Liver (tissue), 8 donors: ENCODE measurements at regions not wholly inside any gene's neighbourhood (a gene's known extent, or its start where the extent isn't known, plus 50 kb on each side); places are given as distances from the start of the nearest gene placed in this dataset.

Source experiments
- DNase-seq: peaks from one replicate; pipeline ENCODE4 v3.0.0-alpha.2; 2017; ENCODE audit warnings: low spot score
- H3K27ac ChIP-seq, 2 donors: one replicate each; pipeline ENCODE4 v1.7.0; 2013; ENCODE audit warnings: inconsistent platforms in 2 of 2, low read length in 2 of 2, control low read depth in 1 of 2, low read depth in 1 of 2, mild to moderate bottlenecking in 1 of 2
- H3K27me3 ChIP-seq, 4 donors: one replicate each; pipeline versions ENCODE4 v1.6.1 to v1.7.0; 2013; ENCODE audit warnings: low read length in 3 of 4, inconsistent platforms in 1 of 4, mild to moderate bottlenecking in 1 of 4, moderate library complexity in 1 of 4; ENCODE audit not compliant: control insufficient read depth in 4 of 4, insufficient read depth in 4 of 4
- H3K36me3 ChIP-seq, 4 donors: one replicate each; pipeline versions ENCODE4 v1.6.1 to v1.7.0; 2013; ENCODE audit warnings: low read length in 3 of 4, mild to moderate bottlenecking in 3 of 4, low read depth in 1 of 4, moderate library complexity in 1 of 4; ENCODE audit not compliant: control insufficient read depth in 4 of 4, insufficient read depth in 3 of 4
- H3K4me1 ChIP-seq, 4 donors: one replicate each; pipeline versions ENCODE4 v1.6.1 to v1.7.0; 2013; ENCODE audit warnings: low read length in 3 of 4, mild to moderate bottlenecking in 3 of 4, moderate library complexity in 1 of 4; ENCODE audit not compliant: control insufficient read depth in 4 of 4, insufficient read depth in 4 of 4
- H3K4me3 ChIP-seq, 3 donors: one replicate each; pipeline versions ENCODE4 v1.6.1 to v1.7.0; 2013; ENCODE audit warnings: low read length in 3 of 3, control low read depth in 1 of 3, low read depth in 1 of 3, mild to moderate bottlenecking in 1 of 3
- H3K9ac ChIP-seq, 2 donors: one replicate each; pipeline ENCODE4 v1.7.0; 2013; ENCODE audit warnings: low read length in 2 of 2, mild to moderate bottlenecking in 2 of 2, moderate library complexity in 2 of 2, control low read depth in 1 of 2, low read depth in 1 of 2
- H3K9me3 ChIP-seq, 4 donors: one replicate each; pipeline versions ENCODE4 v1.6.1 to v1.7.0; 2013; ENCODE audit warnings: low read length in 3 of 4; ENCODE audit not compliant: control insufficient read depth in 4 of 4
- ATF3 ChIP-seq: IDR thresholded peaks from 2 replicates; pipeline ENCODE4 v1.6.1; 2016; ENCODE audit warnings: antibody characterized with exemption
- CTCF ChIP-seq: fragments of 150-350 bp; IDR thresholded peaks from 2 replicates; pipeline ENCODE4 v1.5.1; 2017; ENCODE audit warnings: improper control_type of control experiment, low read depth, low read length; ENCODE audit not compliant: missing input control
- EGR1 ChIP-seq, 2 donors: IDR thresholded peaks; 2 replicates each; pipeline ENCODE4 v1.6.1; 2016 to 2018; ENCODE audit warnings: antibody characterized with exemption in 2 of 2, low read depth in 2 of 2
- FOXA1 ChIP-seq: IDR thresholded peaks from 2 replicates; pipeline ENCODE4 v1.6.1; 2016; ENCODE audit warnings: antibody characterized with exemption
- GABPA ChIP-seq, 2 donors: IDR thresholded peaks in 1 of 2; conservative IDR thresholded peaks in 1 of 2; 2 replicates each; pipeline ENCODE4 v1.6.1; 2016; ENCODE audit warnings: antibody characterized with exemption in 2 of 2, mild to moderate bottlenecking in 1 of 2, moderate library complexity in 1 of 2
- HNF4A ChIP-seq, 2 donors: conservative IDR thresholded peaks; 2 replicates each; pipeline ENCODE4 v1.6.1; 2016; ENCODE audit warnings: antibody characterized with exemption in 2 of 2, mild to moderate bottlenecking in 2 of 2
- HNF4G ChIP-seq: IDR thresholded peaks from 2 replicates; pipeline ENCODE4 v1.6.1; 2016; ENCODE audit warnings: antibody characterized with exemption
- JUND ChIP-seq, 2 donors: IDR thresholded peaks; 2 replicates each; pipeline ENCODE4 v1.6.1; 2016; ENCODE audit warnings: antibody characterized with exemption in 2 of 2
- MAX ChIP-seq: IDR thresholded peaks from 2 replicates; pipeline ENCODE4 v1.6.1; 2016; ENCODE audit warnings: antibody characterized with exemption
- NR2F2 ChIP-seq: IDR thresholded peaks from 2 replicates; pipeline ENCODE4 v1.6.1; 2016; ENCODE audit warnings: antibody characterized with exemption
- RAD21 ChIP-seq, 2 donors: IDR thresholded peaks; 2 replicates each; pipeline ENCODE4 v1.6.1; 2016; ENCODE audit warnings: antibody characterized with exemption in 2 of 2, mild to moderate bottlenecking in 2 of 2
- RXRA ChIP-seq, 2 donors: IDR thresholded peaks; 2 replicates each; pipeline ENCODE4 v1.6.1; 2017 to 2018; ENCODE audit warnings: antibody characterized with exemption in 2 of 2, mild to moderate bottlenecking in 1 of 2
- SP1 ChIP-seq: IDR thresholded peaks from 2 replicates; pipeline ENCODE4 v1.6.1; 2018; ENCODE audit warnings: antibody characterized with exemption, mild to moderate bottlenecking
- TAF1 ChIP-seq: conservative IDR thresholded peaks from 2 replicates; pipeline ENCODE4 v1.6.1; 2016; ENCODE audit warnings: antibody characterized with exemption, mild to moderate bottlenecking
- YY1 ChIP-seq: IDR thresholded peaks from 2 replicates; pipeline ENCODE4 v1.6.1; 2016; ENCODE audit warnings: antibody characterized with exemption, mild to moderate bottlenecking
- ZBTB33 ChIP-seq: IDR thresholded peaks from 2 replicates; pipeline ENCODE4 v1.6.1; 2016; ENCODE audit warnings: antibody characterized with exemption
- WGBS: extraction: QIAGEN DNeasy Blood & Tissue Kit; methylation state at CpG from one replicate; pipeline ENCODE4 v1.1.7; 2013; 5-methylcytosine and 5-hydroxymethylcytosine counted together
- donor health status: healthy.
- donor health status: healthy.
- donor health status: healthy.
- donor health status: healthy.
- donor health status: healthy.

GRCh38 chr13:37923236-37923635, 53.7 kb upstream of the TRPC4 start:
- Histone ChIP-seq H3K27me3 (no peaks in the 10 kb centered on the region), H3K4me1 (no peaks in the 10 kb centered on the region), H3K36me3 (no peaks in the 10 kb centered on the region), H3K27ac (no peak overlapping the region), H3K9ac (no peak overlapping the region), H3K9me3 (no peaks in the 10 kb centered on the region), H3K4me3 (no peak overlapping the region)
- DNase-seq, result no peak
- TF ChIP-seq TAF1, result no peak

- H3K27me3 ChIP-seq, result no peaks in the 10 kb centered on the region
- peaks cover 1 to 7% (median 4%) of the 10 kb centered on the region in 4 donors for H3K9me3 ChIP-seq
- no peak for DNase-seq
- H3K27ac ChIP-seq, result no peak overlapping the region
- TF ChIP-seq ZBTB33 (no peak), HNF4G (no peak), EGR1 (IDR thresholded peaks at IDR 0.05; ENCODE audit: low read depth in 2 of 2) (no peak), RAD21 (IDR thresholded peaks at IDR 0.05) (no peak), FOXA1 (no peak), HNF4A (conservative IDR thresholded peaks at IDR 0.05) (no peak), NR2F2 (no peak), SP1 (no peak), TAF1 (no peak), YY1 (no peak), CTCF (no peak), GABPA (IDR thresholded peaks at IDR 0.05 in 1 of 2, conservative IDR thresholded peaks at IDR 0.05 in 1 of 2) (no peak), JUND (IDR thresholded peaks at IDR 0.05) (no peak), ATF3 (no peak), RXRA (IDR thresholded peaks at IDR 0.05) (no peak), MAX (no peak)
- no peak overlapping the region for H3K4me3 ChIP-seq
- 66% methylated on average over 4 of the region's 4 CpGs for WGBS
- no peak overlapping the region for H3K9ac ChIP-seq
- H3K4me1 ChIP-seq, result no peaks in the 10 kb centered on the region
- no peaks in the 10 kb centered on the region for H3K36me3 ChIP-seq
Measured at GRCh38 chr13:37919329-37919880, 49.8 kb upstream of the TRPC4 start.
